Omental fat pad (tissue), 3 donors: ENCODE measurements at regions not wholly inside any gene's neighbourhood (a gene's known extent, or its start where the extent isn't known, plus 50 kb on each side); places are given as distances from the start of the nearest gene placed in this dataset.
"Not testable (repeated sequence)": the region's sequence is repeated elsewhere in the genome, so short reads cannot be mapped to it uniquely, and the experiment has no call there.

Source experiments
- ATAC-seq: fragments of 150-250 bp; one replicate; pipeline ENCODE4 v1.9.1; 2016; ENCODE audit warnings: mild to moderate bottlenecking, moderate library complexity; ENCODE audit not compliant: low FRiP score
- DNase-seq: peaks from one replicate; pipeline ENCODE4 v3.0.0-alpha.2; 2019; ENCODE audit warnings: low spot score
- TF ChIP-seq, protein P1 (sequence below), 3 donors: fragments of 450-650 bp; IDR thresholded peaks; one replicate each; pipeline ENCODE4 v1.5.1; 2016 to 2017; ENCODE audit warnings: antibody characterized with exemption in 3 of 3, mild to moderate bottlenecking in 3 of 3, moderate library complexity in 2 of 3

DNA sequence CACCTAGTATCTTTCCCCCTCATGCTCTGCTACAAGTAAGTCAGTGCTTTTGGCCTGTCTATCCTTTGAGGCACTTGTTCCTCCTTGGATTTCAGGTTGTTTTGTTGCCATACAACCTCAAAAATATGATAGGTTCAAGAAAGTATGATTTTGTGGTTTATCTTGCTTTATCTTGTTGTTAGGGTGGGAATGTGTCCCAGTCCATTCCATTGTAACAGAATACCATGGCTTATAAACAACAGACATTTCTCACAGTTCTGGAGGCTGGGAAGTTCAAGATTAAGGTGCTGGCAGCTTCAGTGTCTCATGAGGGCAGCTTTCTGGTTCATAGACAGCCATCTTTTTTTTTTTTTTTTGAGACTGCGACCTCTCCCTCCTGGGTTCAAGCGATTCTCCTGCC lies 72.1 kb downstream of the TMEM270 start:
- DNase-seq, result no peak
- TF ChIP-seq, protein P1, sequence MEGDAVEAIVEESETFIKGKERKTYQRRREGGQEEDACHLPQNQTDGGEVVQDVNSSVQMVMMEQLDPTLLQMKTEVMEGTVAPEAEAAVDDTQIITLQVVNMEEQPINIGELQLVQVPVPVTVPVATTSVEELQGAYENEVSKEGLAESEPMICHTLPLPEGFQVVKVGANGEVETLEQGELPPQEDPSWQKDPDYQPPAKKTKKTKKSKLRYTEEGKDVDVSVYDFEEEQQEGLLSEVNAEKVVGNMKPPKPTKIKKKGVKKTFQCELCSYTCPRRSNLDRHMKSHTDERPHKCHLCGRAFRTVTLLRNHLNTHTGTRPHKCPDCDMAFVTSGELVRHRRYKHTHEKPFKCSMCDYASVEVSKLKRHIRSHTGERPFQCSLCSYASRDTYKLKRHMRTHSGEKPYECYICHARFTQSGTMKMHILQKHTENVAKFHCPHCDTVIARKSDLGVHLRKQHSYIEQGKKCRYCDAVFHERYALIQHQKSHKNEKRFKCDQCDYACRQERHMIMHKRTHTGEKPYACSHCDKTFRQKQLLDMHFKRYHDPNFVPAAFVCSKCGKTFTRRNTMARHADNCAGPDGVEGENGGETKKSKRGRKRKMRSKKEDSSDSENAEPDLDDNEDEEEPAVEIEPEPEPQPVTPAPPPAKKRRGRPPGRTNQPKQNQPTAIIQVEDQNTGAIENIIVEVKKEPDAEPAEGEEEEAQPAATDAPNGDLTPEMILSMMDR (IDR thresholded peaks at IDR 0.05), result no peak
- no peak for ATAC-seq

DNA sequence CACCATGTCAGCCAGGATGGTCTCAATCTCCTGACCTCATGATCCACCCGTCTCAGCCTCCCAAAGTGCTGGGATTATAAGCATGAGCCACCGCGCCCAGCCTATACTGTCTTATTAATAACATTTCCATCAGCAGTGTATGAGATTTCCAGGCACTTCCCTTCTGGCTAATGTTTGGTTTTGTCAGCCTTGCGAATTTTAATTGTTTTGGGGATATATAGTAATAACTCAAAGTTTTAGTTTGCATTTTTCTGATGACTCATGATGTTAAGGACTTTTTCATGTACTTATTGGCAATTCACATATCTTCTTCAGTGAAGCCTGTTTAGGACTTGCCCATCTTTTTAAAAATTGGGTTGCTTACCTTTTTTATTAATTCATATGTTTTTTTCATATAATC lies 76.0 kb downstream of the TMEM270 start:
- no peak for DNase-seq
- TF ChIP-seq, protein P1 (IDR thresholded peaks at IDR 0.05), result no peak

DNA sequence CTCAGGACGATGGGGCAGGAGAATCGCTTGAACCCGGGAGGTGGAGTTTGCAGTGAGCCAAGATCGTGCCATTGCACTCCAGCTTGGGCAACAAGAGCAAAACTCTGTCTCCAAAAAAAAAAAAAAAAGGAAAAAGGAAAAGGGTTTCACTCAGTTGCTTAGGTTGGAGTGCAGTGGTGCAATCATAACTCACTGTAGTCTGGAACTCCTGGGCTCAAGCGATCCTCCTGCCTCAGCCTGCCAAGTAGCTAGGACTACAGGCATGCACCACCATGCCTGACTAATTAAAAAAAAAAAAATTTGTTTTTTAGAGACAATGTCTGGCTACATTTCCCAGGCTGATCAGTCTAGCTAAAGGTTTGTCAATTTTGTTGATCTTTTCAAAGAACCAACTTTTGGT lies 76.7 kb downstream of the TMEM270 start:
- ATAC-seq, result not testable (repeated sequence)

More for the DNA sequence above, 76.0 kb downstream of the TMEM270 start:
- no peak for ATAC-seq

DNA sequence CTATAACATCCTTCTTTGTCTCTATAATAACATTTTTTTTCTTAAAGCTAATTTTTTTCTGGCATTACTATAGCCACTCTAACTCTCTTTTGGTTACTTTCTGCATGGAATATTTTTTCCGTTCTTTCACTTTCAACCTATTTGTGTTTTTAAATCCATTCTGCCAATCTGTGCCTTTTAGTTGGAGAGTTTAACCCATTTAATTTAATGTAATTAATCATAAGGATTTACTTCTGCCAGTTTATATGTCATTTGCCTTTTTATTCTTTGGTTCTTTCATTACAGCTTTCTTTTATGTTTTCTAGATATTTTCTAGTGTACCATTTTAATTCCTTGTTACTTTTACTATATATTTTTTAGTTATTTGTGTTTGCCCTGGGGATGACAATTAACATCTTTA lies 78.6 kb downstream of the TMEM270 start:
- ATAC-seq, result no peak
- TF ChIP-seq, protein P1 (IDR thresholded peaks at IDR 0.05), result no peak
- DNase-seq, result no peak

More for the DNA sequence above, 76.7 kb downstream of the TMEM270 start:
- not testable (repeated sequence) for DNase-seq

DNA sequence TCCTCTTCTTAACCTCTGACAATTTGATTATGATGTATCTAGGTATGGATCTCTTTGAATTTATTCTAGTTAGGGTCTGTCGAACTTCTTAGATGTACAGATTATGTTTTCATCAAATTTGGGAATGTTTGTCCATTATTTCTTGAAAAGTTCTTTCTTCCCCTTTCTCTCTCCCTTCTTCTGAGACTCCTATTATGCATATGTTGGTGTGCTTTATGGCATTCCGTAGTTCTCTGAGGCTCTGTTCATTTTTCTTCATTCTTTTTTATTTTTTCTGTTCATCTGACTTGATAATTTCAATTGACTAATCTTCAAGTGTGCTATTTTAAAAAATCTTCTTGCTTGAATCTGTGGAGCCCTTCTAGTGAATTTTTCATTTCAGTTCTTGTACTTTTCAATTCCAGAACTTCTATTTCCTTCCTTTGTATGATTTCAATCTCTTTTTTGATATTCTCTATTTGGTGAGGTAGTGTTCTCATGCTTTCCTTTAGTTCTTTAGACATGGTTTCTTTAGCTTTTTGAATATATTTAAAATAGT lies 79.8 kb downstream of the TMEM270 start:
- no peak for ATAC-seq
- TF ChIP-seq, protein P1 (IDR thresholded peaks at IDR 0.05), result no peak
- no peak for DNase-seq

DNA sequence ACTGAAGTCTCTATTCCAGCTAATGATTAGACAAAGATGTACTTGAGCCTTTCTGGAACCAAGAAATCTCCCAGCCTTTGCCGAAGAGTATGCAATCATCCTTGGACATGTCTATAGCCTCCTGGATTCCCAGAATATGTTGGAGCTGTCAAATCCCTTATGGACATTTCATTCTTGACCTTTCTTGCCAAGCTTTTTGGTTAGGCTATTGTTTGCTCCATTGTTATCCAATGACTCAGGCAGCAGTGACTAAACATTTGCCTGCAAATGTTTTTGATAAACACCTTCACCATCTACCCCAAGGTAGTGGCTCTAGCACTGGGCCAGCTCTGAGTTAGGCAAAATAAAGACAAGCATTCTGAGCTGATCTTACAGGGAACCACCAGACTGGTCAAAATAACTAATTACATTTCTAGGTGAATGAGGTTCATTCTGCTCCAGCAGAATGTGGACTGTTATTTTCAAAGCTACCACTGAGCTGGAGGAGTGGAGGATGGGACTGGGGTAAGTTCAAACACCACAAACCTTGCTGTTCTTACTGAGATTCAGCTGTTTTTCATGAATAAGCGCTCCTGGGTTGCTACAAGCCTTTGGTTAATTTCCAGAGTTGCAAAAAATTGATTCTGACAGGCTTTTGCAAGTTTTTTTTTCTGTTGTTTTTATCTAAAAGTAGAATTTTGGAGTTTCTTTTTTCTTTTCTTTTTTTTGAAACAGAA lies 81.0 kb downstream of the TMEM270 start:
- DNase-seq (no peak), ATAC-seq (no peak)
- TF ChIP-seq, protein P1 (IDR thresholded peaks at IDR 0.05), result no peak

DNA sequence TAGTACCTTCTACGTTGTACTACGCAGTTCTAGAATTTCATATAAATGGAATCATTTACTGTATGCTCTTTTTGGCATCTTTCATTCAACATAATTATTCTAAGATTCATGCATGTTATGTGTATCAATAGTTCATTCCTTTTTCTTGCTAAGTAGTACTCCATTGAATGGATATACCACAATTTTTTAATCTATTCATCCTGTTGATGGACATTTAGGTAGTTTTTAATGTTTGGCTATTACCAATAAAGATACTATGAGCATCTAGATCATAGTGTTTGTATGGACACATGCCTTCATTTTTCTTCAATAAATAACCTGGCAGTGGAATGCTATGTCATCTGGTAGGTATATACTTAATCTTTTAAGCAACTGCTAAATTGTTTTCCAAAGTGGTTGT lies 83.0 kb upstream of the ELN start:
- DNase-seq (no peak), ATAC-seq (no peak)
- TF ChIP-seq, protein P1 (IDR thresholded peaks at IDR 0.05), result no peak
